ENCODE measurements at regions not wholly inside any gene's neighbourhood (a gene's known extent, or its start where the extent isn't known, plus 50 kb on each side); places are given as distances from the start of the nearest gene placed in this dataset.
"Not testable (repeated sequence)": the region's sequence is repeated elsewhere in the genome, so short reads cannot be mapped to it uniquely, and the experiment has no call there.

GRCh38 chr1:102529446-102529845 lies 532.7 kb upstream of the OLFM3 start:
- DNase-seq: no peak

- DNase-seq: no peak
Measured at GRCh38 chr1:102500758-102501157, 504.0 kb upstream of the OLFM3 start.

GRCh38 chr1:102498929-102499328 lies 502.2 kb upstream of the OLFM3 start:
- no peak for DNase-seq

- DNase-seq: not testable (repeated sequence)
Measured at GRCh38 chr1:102497810-102498209, 501.1 kb upstream of the OLFM3 start.

GRCh38 chr1:102472520-102472919 lies 475.8 kb upstream of the OLFM3 start:
- no peak for DNase-seq

- DNase-seq: no peak
Measured at GRCh38 chr1:102470767-102471166, 474.0 kb upstream of the OLFM3 start.

- no peak for DNase-seq
Measured at GRCh38 chr1:102466487-102466886, 469.8 kb upstream of the OLFM3 start.

GRCh38 chr1:102463328-102463727 lies 466.6 kb upstream of the OLFM3 start:
- no peak for DNase-seq

GRCh38 chr1:102442317-102442716 lies 445.6 kb upstream of the OLFM3 start:
- not testable (repeated sequence) for DNase-seq

GRCh38 chr1:102435483-102435882 lies 438.8 kb upstream of the OLFM3 start:
- DNase-seq: no peak

GRCh38 chr1:102434421-102434820 lies 437.7 kb upstream of the OLFM3 start:
- no peak for DNase-seq

- no peak for DNase-seq
Measured at GRCh38 chr1:102431253-102431652, 434.5 kb upstream of the OLFM3 start.

GRCh38 chr1:102420034-102420433 lies 423.3 kb upstream of the OLFM3 start:
- DNase-seq: no peak

Data from right lung (tissue), 2 donors.